Aorta (tissue), 5 donors: ENCODE measurements at regions not wholly inside any gene's neighbourhood (a gene's known extent, or its start where the extent isn't known, plus 50 kb on each side); places are given as distances from the start of the nearest gene placed in this dataset.
"Not testable (repeated sequence)": the region's sequence is repeated elsewhere in the genome, so short reads cannot be mapped to it uniquely, and the experiment has no call there.

ENCODE experiments used
- ATAC-seq: fragments of 200-7000 bp; cut with Tn5 transposase; one replicate; pipeline ENCODE4 v1.9.1; 2022; ENCODE audit warnings: moderate library complexity; ENCODE audit not compliant: low FRiP score
- DNase-seq, 2 donors: peaks; one replicate each; pipeline ENCODE4 v3.0.0-alpha.2; 2020
- H3K27ac ChIP-seq, 2 donors: one replicate each; pipeline ENCODE4 v1.5.1; 2013; ENCODE audit warnings: low read length in 2 of 2, mild to moderate bottlenecking in 2 of 2, moderate library complexity in 2 of 2, control low read depth in 1 of 2, inconsistent platforms in 1 of 2, low read depth in 1 of 2
- H3K27me3 ChIP-seq, 2 donors: one replicate each; pipeline ENCODE4 v1.6.1; 2013; ENCODE audit warnings: control low read depth in 1 of 2, low read length in 1 of 2, mild to moderate bottlenecking in 1 of 2, moderate library complexity in 1 of 2; ENCODE audit not compliant: insufficient read depth in 2 of 2, control insufficient read depth in 1 of 2
- H3K36me3 ChIP-seq, 2 donors: one replicate each; pipeline ENCODE4 v1.6.1; 2013; ENCODE audit warnings: control low read depth in 1 of 2, low read length in 1 of 2, mild to moderate bottlenecking in 1 of 2; ENCODE audit not compliant: insufficient read depth in 2 of 2, control insufficient read depth in 1 of 2
- H3K4me1 ChIP-seq, 2 donors: one replicate each; pipeline ENCODE4 v1.6.1; 2013; ENCODE audit warnings: low read length in 2 of 2, control low read depth in 1 of 2, mild to moderate bottlenecking in 1 of 2, moderate library complexity in 1 of 2; ENCODE audit not compliant: insufficient read depth in 2 of 2, control insufficient read depth in 1 of 2
- H3K4me3 ChIP-seq, 2 donors: one replicate each; pipeline ENCODE4 v1.5.1; 2013; ENCODE audit warnings: low read length in 2 of 2, control low read depth in 1 of 2, mild to moderate bottlenecking in 1 of 2
- H3K9me3 ChIP-seq: one replicate; pipeline ENCODE4 v1.6.1; 2013; ENCODE audit warnings: mild to moderate bottlenecking, low read length; ENCODE audit not compliant: control insufficient read depth
- WGBS, 2 donors: extraction: QIAGEN DNeasy Blood & Tissue Kit; methylation state at CpG; one replicate each; pipeline ENCODE4 v1.1.7; 2013; 5-methylcytosine and 5-hydroxymethylcytosine counted together
- intact Hi-C, 2 donors: fragments of 100-400 bp; cut with DNase I; formaldehyde crosslinking; loops; one replicate each; pipeline versions ENCODE4 v1.14.2 to v1.15.0; 2022
- donor health status: healthy with polysubstance abuse.
- donor health status: Bipolar disorder and iron deficiency.
- donor health status: DM: no; HTN: no; CAD: no.
- donor health status: DM: no; HTN: no; CAD: no.
- donor health status: DM: yes; HTN: yes; CAD: no.

DNA sequence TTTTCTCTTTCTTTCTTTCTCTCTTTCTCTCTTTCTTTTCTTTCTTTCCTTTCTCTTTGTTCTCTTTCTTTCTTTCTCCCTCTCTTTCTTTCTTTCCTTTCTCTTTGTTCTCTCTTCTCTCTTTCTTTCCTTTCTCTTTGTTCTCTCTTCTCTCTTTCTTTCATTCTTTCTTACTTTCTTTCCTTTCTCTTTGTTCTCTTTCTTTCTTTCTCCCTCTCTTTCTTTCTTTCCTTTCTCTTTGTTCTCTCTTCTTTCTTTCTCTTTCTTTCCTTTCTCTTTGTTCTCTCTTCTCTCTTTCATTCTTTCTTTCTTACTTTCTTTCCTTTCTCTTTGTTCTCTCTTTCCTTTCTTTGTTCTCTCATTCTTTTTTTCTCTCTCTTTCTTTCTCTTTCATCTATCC lies 617.4 kb downstream of the CDH8 start:
- H3K36me3 ChIP-seq, ATAC-seq, H3K4me3 ChIP-seq, H3K27me3 ChIP-seq, H3K27ac ChIP-seq, DNase-seq, intact Hi-C loops, H3K4me1 ChIP-seq, H3K9me3 ChIP-seq: not testable (repeated sequence)

DNA sequence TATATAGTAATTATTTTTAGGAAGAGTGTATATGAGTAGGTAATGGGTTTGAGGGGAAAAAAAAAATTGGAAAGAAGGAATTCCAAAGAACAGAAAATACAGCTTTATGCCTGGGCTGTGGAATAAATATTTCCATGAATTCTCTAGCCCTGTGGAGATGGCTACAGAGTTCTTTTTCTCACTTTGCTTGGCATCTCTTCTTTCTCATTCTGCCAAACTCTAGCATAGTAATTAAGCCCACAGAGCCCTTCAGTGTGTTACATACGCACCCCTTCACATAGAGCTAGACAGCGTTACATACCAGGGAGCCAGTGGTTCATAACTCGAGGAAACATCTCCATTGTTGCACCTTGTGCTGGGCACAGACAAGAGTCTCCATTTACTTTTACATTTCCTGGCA lies 621.1 kb downstream of the CDH8 start:
- no peaks in the 10 kb centered on the region for H3K36me3 ChIP-seq
- H3K4me1 ChIP-seq = no peaks in the 10 kb centered on the region
- WGBS, 2 donors = 69 to 72% methylated on average over 3 of the region's 3 CpGs
- no peaks in the 10 kb centered on the region for H3K27me3 ChIP-seq
- H3K9me3 ChIP-seq = no peaks in the 10 kb centered on the region
- no peak overlapping the region for H3K27ac ChIP-seq
- intact Hi-C loops = no loop called here
- H3K4me3 ChIP-seq = no peak overlapping the region
- no peak for ATAC-seq
- no peak for DNase-seq

DNA sequence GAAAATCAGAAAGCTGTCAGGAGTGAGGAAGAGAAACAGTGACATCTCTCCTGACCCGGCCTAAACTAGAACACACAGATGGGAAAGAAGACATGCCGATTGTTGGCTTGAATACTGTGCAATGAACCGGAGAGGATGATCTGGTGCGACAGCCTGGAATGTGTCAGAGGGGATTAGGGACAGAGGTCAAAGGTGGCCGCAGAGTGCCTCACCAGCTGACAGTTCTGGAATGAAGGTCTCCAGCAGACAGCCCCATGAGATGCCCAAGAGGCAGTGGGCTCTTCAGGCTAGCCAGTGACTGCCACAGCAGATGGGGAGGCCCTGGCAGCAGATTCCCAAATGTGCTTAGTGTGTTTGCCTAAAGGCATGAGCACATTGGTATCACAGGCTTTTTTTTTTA lies 623.2 kb downstream of the CDH8 start:
- intact Hi-C loops = no loop called here
- Histone ChIP-seq H3K27ac (no peak overlapping the region), H3K4me3 (no peak overlapping the region), H3K27me3 (no peaks in the 10 kb centered on the region), H3K4me1 (no peaks in the 10 kb centered on the region), H3K36me3 (no peaks in the 10 kb centered on the region), H3K9me3 (no peaks in the 10 kb centered on the region)
- DNase-seq (no peak), ATAC-seq (no peak)
- 22 to 27% methylated on average over 5 of the region's 5 CpGs for WGBS, 2 donors

DNA sequence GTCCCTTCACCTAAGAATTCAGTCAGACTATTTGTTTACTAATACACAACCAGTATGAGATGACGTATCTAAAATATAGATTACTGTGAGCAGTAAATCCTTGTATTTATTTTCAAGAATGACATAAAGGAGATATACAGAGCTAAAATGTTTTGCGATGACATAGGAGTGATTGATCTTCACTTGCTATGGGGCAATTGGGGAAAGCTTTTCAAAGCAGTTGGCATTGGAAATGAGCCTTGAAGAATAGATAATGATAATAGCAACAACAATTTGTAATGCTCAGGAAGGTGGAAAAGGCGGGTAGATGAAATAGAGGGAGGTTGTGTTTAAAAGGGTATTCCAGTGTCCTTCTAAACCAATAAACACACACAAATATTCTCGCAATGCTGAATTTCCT lies 623.7 kb downstream of the CDH8 start:
- no peaks in the 10 kb centered on the region for H3K4me1 ChIP-seq
- no peak overlapping the region for H3K4me3 ChIP-seq
- no peak for ATAC-seq
- H3K9me3 ChIP-seq = no peaks in the 10 kb centered on the region
- H3K36me3 ChIP-seq = no peaks in the 10 kb centered on the region
- DNase-seq = no peak
- 47 to 65% methylated on average over 4 of the region's 4 CpGs for WGBS, 2 donors
- intact Hi-C loops = no loop called here
- no peak overlapping the region for H3K27ac ChIP-seq
- H3K27me3 ChIP-seq = no peaks in the 10 kb centered on the region

DNA sequence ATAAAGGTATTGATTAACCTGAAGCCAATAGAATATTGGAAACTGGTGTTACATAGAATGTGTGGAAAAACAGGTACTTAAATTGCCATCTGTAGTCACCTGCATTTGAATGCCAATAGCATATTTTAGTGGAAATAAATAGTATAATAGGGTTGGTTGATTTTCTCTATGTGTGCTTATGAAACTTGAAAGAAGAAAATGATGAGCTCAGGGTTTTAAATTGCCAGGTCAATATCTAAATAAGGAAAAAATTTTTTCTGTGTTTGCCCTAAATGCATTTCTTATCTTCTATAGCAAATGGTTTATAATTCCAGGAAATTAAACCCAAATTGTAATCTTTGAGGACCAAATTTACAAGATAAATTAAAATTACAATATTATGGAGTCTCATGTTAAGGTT lies 626.6 kb downstream of the CDH8 start:
- DNase-seq (no peak), ATAC-seq (no peak)
- H3K27ac ChIP-seq = no peak overlapping the region
- H3K4me3 ChIP-seq = no peak overlapping the region
- no peaks in the 10 kb centered on the region for H3K4me1 ChIP-seq
- intact Hi-C loops = no loop called here
- no peaks in the 10 kb centered on the region for H3K27me3 ChIP-seq
- no peaks in the 10 kb centered on the region for H3K36me3 ChIP-seq
- no peaks in the 10 kb centered on the region for H3K9me3 ChIP-seq

DNA sequence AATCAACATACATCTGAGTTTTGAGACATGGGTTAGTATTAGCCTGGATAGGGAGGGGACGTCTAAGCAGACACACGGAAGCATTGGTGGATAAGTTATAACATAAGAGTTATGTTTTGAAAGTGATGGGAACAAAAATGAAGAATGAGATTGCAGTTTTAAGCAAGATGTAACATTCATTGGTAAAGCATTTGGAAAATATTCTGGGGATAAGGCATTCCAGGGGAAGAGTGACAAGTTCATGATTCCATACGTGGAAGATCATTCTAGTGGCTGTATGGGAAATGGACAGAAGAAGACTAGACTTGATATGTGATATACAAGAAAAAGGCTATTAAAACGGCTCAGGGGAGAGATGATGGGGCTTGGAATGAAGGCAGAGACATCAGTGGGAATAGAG lies 632.9 kb downstream of the CDH8 start:
- Histone ChIP-seq H3K9me3 (no peaks in the 10 kb centered on the region), H3K36me3 (no peaks in the 10 kb centered on the region), H3K27ac (no peak overlapping the region), H3K4me3 (no peak overlapping the region), H3K27me3 (no peaks in the 10 kb centered on the region), H3K4me1 (no peaks in the 10 kb centered on the region)
- intact Hi-C loops = no loop called here
- ATAC-seq (no peak), DNase-seq (no peak)
- 68 to 69% methylated on average over 4 of the region's 4 CpGs for WGBS, 2 donors

DNA sequence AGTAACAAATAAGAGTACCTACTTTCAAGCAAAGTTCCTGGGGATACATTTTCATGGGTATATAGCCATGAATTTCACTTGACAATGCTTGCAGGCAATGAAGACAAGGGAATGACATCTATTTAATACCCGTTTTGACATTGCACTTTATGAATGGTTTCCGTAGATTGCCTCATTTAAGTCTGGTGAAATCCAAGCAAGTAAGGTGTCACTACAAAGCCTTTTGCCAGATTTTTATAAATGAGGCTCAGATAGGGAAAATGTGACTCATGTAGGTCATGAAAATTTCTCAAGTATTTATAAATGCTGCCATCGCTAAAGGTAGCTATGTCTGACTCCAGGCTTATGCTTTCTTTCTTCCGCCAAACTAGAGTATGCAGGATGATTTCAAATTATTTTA lies 644.3 kb downstream of the CDH8 start:
- intact Hi-C loops = no loop called here
- Histone ChIP-seq H3K4me1 (no peaks in the 10 kb centered on the region), H3K9me3 (no peaks in the 10 kb centered on the region), H3K36me3 (no peaks in the 10 kb centered on the region), H3K27me3 (no peaks in the 10 kb centered on the region), H3K4me3 (no peak overlapping the region), H3K27ac (no peak overlapping the region)
- 72 to 79% methylated on average over 4 of the region's 4 CpGs for WGBS, 2 donors
- ATAC-seq = no peak
- DNase-seq = no peak

DNA sequence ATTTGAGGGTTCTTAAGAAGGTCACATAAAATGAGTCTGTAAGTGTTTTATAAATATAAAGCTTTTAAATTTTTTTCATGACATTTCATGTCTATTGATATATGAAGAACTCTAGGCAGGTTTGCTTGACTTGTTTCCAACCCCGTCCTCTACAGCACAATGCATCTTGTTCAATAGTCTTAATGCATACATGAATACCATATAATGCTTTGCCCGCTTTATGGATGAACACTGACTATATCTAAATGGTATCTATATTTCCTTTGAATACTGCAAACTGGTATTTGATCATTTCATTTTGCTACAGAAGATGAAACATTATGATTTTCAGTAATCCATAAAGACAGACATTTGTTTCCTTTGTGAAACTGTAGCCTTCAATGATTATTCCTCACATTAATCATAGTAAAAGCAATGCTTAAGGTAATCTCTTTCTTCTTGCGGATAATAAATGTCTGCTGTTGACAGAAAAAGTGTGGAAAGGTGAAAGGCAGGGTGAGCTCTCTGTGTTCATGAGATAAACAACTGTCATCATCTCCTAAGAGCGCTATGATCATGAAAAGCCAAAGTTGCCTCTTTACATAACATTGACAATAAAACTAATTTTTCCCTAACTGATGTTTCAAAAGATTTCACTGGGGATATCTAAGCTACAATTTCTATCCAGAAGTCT lies 645.1 kb downstream of the CDH8 start:
- H3K27me3 ChIP-seq = no peaks in the 10 kb centered on the region
- WGBS, 2 donors = 86 to 89% methylated on average over 4 of the region's 4 CpGs
- intact Hi-C loops = no loop called here
- H3K4me3 ChIP-seq = no peak overlapping the region
- H3K9me3 ChIP-seq = no peaks in the 10 kb centered on the region
- DNase-seq (no peak), ATAC-seq (no peak)
- no peaks in the 10 kb centered on the region for H3K36me3 ChIP-seq
- no peak overlapping the region for H3K27ac ChIP-seq
- no peaks in the 10 kb centered on the region for H3K4me1 ChIP-seq

DNA sequence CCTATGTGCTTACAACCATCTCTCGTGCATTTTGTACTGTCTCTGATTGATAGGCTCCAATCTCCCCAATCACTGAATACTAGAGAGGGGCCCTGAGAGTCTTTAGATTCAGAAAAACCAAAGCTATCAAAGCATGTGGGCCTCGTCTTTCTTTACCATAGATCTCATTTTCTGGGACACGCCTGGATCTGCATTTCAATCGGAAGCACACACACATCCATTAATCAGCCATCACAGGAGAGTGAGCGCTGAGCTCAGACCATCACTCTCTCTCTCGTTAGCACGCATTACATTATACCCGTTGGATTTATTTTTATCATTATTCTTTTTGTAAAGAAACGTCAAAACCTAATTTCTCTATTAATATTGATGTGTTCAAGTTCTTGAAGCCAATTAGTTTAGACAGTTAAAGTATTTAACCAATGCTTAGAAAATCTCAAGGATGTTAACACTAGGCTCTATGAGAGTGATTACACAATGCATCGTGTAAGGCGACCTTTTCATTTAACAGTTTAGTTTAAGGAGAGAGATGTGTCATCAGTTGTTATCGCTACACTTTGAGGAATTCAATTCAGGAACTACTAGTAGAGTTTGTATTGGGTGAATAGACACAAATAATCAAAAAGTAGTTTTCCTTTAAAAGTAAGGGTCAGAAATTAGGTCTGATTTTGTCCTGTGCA lies 650.7 kb downstream of the CDH8 start:
- no peak for DNase-seq
- Histone ChIP-seq H3K27me3 (no peaks in the 10 kb centered on the region), H3K4me1 (no peaks in the 10 kb centered on the region), H3K4me3 (no peak overlapping the region), H3K36me3 (no peaks in the 10 kb centered on the region), H3K9me3 (no peaks in the 10 kb centered on the region), H3K27ac (no peak overlapping the region)
- ATAC-seq = no peak
- intact Hi-C loops = no loop called here
- 83 to 89% methylated on average over 12 of the region's 12 CpGs for WGBS, 2 donors
